Skeletal muscle tissue (tissue), 3 donors: ENCODE measurements at regions not wholly inside any gene's neighbourhood (a gene's known extent, or its start where the extent isn't known, plus 50 kb on each side); places are given as distances from the start of the nearest gene placed in this dataset.

Experiments
- H3K27ac ChIP-seq: one replicate; pipeline ENCODE4 v1.7.0; 2013; ENCODE audit warnings: mild to moderate bottlenecking, low read depth, low read length, inconsistent platforms
- H3K27me3 ChIP-seq, 3 donors: one replicate each; pipeline ENCODE4 v1.7.0; 2013; ENCODE audit warnings: low read length in 3 of 3; ENCODE audit not compliant: control insufficient read depth in 3 of 3, insufficient read depth in 3 of 3
- H3K36me3 ChIP-seq, 3 donors: one replicate each; pipeline ENCODE4 v1.7.0; 2013; ENCODE audit warnings: low read length in 3 of 3; ENCODE audit not compliant: control insufficient read depth in 3 of 3, insufficient read depth in 3 of 3
- H3K4me1 ChIP-seq, 3 donors: one replicate each; pipeline ENCODE4 v1.7.0; 2013; ENCODE audit warnings: low read length in 3 of 3, mild to moderate bottlenecking in 3 of 3; ENCODE audit not compliant: control insufficient read depth in 3 of 3, insufficient read depth in 3 of 3
- H3K4me3 ChIP-seq, 3 donors: one replicate each; pipeline ENCODE4 v1.7.0; 2013; ENCODE audit warnings: low read length in 3 of 3
- H3K9ac ChIP-seq, 3 donors: one replicate each; pipeline ENCODE4 v1.7.0; 2013; ENCODE audit warnings: low read length in 3 of 3, mild to moderate bottlenecking in 3 of 3, moderate library complexity in 2 of 3, low read depth in 1 of 3
- H3K9me3 ChIP-seq, 3 donors: one replicate each; pipeline ENCODE4 v1.7.0; 2013; ENCODE audit warnings: low read length in 3 of 3; ENCODE audit not compliant: control insufficient read depth in 3 of 3
- donor health status: Osteomylitis.

DNA sequence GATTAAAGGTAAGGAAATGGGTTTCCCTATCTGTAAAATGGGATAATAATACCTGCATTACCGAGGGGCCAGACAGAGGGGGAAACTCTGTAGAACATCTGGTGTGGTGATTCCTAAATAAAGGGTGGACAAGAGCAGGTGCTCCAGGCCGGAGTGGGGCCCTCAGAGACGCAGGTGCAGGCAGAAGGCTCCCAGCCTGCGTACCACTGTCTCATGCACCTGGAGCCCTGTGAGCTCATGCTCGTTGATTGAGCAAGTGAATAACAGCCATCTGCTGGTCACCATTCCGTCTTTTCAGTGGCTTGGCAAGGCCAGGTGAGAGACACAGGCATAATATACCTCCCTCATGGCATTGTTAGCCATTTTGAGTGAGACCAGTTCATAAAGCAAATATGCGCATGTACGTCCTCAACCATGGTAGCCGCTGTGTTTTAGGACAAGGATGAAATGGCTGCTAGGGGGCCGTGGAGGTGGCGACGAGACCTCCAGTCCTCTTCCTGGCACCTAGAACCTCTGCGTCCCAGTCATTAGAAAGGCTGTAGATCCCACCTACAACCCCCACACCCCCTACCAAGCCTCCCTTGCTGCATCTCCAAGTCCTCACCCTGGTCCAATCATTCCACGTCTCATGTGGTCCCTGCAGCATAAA lies 198.0 kb upstream of the MVB12B start:
- H3K4me3 ChIP-seq = no peak overlapping the region
- no peaks in the 10 kb centered on the region for H3K9me3 ChIP-seq
- H3K36me3 ChIP-seq = no peaks in the 10 kb centered on the region
- H3K27me3 ChIP-seq = peaks cover 8 to 35% (median 31%) of the 10 kb centered on the region in 3 donors
- H3K27ac ChIP-seq = no peak overlapping the region
- H3K4me1 ChIP-seq = no peaks in the 10 kb centered on the region
- no peak overlapping the region for H3K9ac ChIP-seq

DNA sequence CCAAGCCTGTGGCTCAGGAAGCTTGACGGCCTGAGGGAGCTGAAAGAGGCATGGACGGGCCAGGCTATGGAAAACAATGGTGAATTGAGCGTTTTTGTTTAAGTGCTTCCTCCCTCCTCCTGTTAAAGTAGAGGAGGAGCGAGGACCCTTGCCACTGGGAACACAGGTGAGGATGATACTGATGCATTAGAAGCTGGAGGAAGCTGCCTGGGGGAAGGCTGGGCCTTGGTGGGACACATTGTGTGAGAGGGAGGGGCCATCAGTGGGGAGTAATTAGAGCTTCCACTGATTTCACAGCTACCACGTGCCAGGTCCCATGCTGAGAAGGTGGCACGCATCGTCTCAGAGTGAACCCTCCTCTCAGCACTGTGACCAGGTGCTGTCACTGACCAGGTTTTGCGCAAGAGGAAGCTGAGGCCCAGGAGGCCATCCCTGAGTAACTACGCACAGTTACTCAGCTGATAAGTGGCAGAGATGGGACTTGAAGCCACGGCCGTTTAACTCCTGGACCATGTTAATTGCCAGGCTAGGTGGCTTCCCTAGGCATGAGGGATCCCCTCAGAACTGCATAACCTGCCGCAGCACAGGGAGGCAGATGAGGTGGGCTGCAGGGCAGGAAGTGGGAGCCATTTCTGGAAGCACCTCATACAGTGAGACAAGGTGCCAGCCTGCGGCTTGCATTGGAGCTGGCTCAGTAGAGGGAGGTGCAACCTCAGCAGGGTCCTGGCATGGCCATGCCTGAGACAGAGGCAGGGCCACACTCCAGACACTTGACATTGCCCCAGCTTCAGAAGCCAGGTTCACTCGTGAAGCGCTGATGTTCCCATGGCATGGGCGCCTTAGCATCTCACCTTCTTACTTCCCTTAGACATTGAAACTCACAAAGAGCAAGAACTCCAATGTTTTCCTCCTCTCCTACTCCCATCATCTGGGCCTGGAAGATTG lies 195.3 kb upstream of the MVB12B start:
- H3K27ac ChIP-seq = no peak overlapping the region
- no peaks in the 10 kb centered on the region for H3K4me1 ChIP-seq
- H3K9me3 ChIP-seq = peaks cover 0 to 4% (median 0%) of the 10 kb centered on the region in 3 donors
- no peaks in the 10 kb centered on the region for H3K36me3 ChIP-seq
- H3K4me3 ChIP-seq = no peak overlapping the region
- peaks cover 0 to 25% (median 22%) of the 10 kb centered on the region in 3 donors for H3K27me3 ChIP-seq
- H3K9ac ChIP-seq = no peak overlapping the region

DNA sequence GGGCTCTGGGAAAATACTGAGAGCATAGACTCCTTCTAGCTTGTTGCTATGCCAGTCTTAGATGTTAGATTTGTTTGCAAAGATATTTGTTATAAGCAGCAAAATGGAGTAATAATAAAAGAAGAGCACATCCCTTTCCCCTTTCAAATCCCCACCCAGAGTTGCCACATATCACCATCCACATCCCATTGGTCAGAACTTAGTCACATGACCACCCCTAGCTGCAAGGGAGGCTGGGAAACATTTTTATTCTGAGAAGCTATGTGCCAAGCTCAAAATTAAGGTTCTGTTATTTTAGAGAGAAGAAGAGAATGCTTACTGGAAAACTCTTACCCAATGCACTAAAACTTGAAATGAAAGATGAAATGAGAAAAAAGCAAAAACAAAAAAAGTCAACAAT lies 193.9 kb upstream of the MVB12B start:
- H3K4me1 ChIP-seq = no peaks in the 10 kb centered on the region
- H3K36me3 ChIP-seq = no peaks in the 10 kb centered on the region
- peaks cover 0 to 19% (median 18%) of the 10 kb centered on the region in 3 donors for H3K27me3 ChIP-seq
- no peak overlapping the region for H3K27ac ChIP-seq
- H3K9ac ChIP-seq = no peak overlapping the region
- H3K9me3 ChIP-seq = peaks cover 0 to 12% (median 5%) of the 10 kb centered on the region in 3 donors
- H3K4me3 ChIP-seq = no peak overlapping the region

DNA sequence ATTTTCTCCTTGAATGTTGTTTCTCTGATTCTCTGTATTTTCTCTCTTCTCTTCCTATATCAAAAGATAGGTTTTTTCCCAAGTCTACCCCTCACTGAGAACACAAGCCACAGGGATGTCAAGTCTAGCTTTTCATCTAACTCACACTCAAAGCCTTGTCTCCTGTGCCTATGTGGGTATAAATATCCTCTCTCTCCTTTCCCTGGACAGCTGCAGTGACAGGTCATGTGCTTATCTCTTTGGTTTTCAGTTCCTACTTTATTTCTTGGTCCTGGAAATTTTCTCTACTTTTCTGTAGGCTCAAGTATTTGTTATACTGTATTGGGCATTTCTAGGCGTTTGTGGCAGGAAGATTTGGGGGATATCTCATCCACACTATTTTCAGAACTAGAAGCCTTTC lies 182.4 kb upstream of the MVB12B start:
- H3K9me3 ChIP-seq = peaks cover 0 to 2% (median 0%) of the 10 kb centered on the region in 3 donors
- no peak overlapping the region for H3K27ac ChIP-seq
- no peaks in the 10 kb centered on the region for H3K36me3 ChIP-seq
- no peak overlapping the region for H3K9ac ChIP-seq
- H3K27me3 ChIP-seq = peaks cover 24 to 35% (median 26%) of the 10 kb centered on the region in 3 donors
- no peak overlapping the region for H3K4me3 ChIP-seq
- no peaks in the 10 kb centered on the region for H3K4me1 ChIP-seq

DNA sequence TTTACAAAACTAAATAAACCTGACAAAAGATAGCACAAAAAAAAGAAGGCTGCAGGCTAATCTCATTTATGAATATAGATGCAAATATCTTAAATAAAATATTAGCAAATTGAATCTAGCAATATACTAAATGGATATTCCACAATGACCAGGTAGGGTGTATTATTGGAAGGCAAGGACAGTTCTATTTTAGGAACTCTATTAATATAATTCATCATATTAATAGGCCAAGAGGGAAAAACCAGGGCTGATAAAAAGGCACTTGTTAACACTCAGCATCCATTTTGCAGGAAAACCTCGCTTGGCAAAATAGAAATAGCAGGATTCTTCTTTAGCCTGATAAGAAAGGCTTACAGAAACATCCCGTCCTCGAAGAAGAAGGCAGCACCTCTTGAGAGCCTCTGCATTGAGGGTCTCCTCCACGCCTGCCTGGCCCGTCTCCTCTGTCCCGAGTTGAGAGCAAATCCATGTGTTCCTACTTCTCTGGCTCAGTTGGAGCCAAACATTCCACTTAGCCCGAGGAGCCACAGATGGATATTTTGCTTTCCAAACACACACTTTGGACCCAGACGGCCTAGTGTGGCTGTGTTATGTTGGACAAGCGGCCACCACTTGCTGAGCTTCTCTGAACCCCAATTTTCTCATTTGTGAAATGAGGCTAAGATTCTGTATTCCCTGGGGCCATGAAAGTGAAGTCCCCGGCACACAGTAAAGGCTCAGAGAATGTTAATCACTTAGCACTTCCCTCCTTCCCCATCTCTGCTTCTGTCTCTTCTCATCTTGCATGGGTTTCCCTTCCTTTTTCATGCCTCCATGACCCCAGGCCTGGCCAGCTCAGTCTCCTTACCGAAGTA lies 181.8 kb upstream of the MVB12B start:
- H3K9me3 ChIP-seq = peaks cover 0 to 2% (median 0%) of the 10 kb centered on the region in 3 donors
- H3K36me3 ChIP-seq = no peaks in the 10 kb centered on the region
- H3K9ac ChIP-seq = no peak overlapping the region
- H3K4me3 ChIP-seq = no peak overlapping the region
- H3K4me1 ChIP-seq = no peaks in the 10 kb centered on the region
- peaks cover 24 to 35% (median 26%) of the 10 kb centered on the region in 3 donors for H3K27me3 ChIP-seq
- no peak overlapping the region for H3K27ac ChIP-seq

DNA sequence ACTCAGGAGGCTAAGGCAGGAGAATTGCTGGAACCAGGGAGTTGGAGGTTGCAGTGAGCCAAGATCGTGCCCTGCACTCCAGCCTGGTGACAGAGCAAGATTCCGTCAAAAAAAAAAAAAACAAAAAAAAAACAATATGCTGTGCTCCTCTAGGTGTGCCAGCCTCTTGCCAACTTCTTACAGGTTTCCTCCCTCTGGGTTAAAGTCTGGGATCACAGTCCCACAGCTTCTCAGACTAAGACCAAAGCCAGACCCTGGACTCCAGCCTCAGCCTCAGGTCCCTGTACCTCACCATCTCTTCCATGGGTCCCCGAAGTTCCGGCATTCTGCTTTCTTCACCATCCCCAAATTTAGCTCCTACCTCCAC lies 180.8 kb upstream of the MVB12B start:
- Histone ChIP-seq H3K4me1 (no peaks in the 10 kb centered on the region), H3K27ac (no peak overlapping the region), H3K9ac (no peak overlapping the region)

DNA sequence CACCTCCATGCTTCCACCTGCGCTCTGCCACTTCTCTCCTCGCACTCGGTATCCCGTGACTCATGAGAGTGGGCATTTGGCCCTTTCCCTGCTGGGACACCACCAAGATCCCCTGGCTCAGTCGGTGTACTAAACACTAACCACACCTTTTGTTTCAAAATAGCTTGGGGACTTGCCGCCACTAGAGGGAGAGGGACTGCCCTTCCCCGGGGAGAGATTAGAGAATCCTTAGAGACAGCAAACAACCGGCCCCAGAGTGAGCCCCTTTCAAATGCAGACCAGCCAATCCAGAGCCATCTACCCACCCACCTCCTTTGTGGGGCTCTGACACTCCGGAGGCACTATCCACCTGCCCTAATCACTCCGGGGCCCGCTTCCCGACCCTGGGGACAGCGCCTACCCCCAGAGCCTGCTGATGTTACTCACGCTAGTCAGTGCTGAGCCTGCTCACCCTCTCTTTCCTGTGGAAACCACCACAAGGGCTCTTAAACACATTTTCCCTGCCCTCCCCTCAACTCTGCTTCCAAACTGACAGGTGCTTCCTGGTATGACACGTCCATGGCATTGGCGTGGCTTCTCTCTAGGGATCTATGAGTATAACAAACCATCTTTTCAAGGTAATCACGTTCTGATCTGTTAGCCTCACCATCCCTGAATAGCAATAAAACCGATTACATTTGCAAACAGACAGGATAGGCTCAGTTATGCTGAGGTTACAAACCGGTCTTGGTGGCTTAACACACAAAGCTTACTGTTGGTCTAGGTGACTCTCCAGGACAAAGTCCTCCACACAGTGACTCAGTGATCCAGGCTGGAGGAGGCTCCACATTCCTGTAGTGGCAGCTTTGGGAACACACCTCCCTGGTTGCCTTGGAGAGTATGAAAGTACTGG lies 180.1 kb upstream of the MVB12B start:
- no peak overlapping the region for H3K27ac ChIP-seq
- peaks cover 0 to 2% (median 0%) of the 10 kb centered on the region in 3 donors for H3K9me3 ChIP-seq
- peaks cover 24 to 42% (median 35%) of the 10 kb centered on the region in 3 donors for H3K27me3 ChIP-seq
- no peaks in the 10 kb centered on the region for H3K4me1 ChIP-seq
- H3K4me3 ChIP-seq = no peak overlapping the region
- H3K9ac ChIP-seq = no peak overlapping the region
- H3K36me3 ChIP-seq = no peaks in the 10 kb centered on the region

More for the DNA sequence above, 180.8 kb upstream of the MVB12B start:
- peaks cover 0 to 2% (median 0%) of the 10 kb centered on the region in 3 donors for H3K9me3 ChIP-seq
- H3K27me3 ChIP-seq = peaks cover 24 to 36% (median 32%) of the 10 kb centered on the region in 3 donors
- H3K4me3 ChIP-seq = no peak overlapping the region
- no peaks in the 10 kb centered on the region for H3K36me3 ChIP-seq

DNA sequence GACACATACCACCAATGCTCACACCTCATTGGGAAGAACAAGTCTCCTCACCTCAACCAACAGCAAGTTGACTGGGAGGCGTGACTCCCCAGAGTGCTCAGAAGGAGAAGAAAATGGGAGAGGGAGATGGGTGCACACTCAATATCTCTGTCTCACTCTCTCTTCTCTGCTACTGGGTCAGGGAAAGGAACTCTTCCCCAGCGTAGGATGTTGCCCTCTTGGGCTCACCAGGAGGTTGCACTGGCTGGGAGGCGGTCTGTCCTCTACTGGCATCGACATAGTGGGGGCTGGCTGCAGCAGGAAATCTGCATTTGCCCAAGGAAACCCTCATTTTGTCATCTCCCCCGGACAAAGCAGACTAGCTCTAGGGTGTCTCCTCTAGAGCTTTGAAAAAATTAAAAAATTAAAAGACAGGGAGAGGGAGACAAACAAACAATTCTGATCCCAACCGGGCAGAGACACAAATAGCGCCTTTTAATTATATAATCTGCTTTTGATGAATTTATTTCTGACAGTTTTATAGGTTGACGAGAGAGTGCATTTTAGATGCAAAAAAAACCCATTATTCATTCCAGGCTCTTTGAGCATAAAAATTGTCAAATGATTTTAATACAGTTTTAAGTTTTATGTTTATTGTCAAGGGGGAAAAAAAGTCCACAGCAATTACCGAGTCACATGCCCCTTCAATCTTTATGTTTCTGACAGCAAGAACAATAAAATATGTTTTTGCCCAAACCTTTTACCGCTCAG lies 179.3 kb upstream of the MVB12B start:
- Histone ChIP-seq H3K36me3 (no peaks in the 10 kb centered on the region), H3K9me3 (peaks cover 0 to 2% (median 0%) of the 10 kb centered on the region in 3 donors), H3K27ac (no peak overlapping the region), H3K4me3 (no peak overlapping the region), H3K4me1 (no peaks in the 10 kb centered on the region), H3K9ac (no peak overlapping the region), H3K27me3 (peaks cover 24 to 45% (median 38%) of the 10 kb centered on the region in 3 donors)
